GM12878 (cell line): ENCODE measurements at regions not wholly inside any gene's neighbourhood (a gene's known extent, or its start where the extent isn't known, plus 50 kb on each side); places are given as distances from the start of the nearest gene placed in this dataset.

Source experiments
- ATAC-seq: fragments of 200-7000 bp; cut with Tn5 transposase; 3 replicates; pipeline ENCODE4 v1.9.1; 2020; ENCODE audit warnings: mild to moderate bottlenecking, moderate library complexity
- BruUV-seq: library from RNA; stranded (reverse); fragments of 400-500 nt; replicated peaks from 2 replicates; lab custom pipeline; 2021; lab: Mats Ljungman, UMichigan
- CTCF ChIA-PET: fragments of 300-600 bp; sonication (Branson Sonifier 250); formaldehyde crosslinking; extraction: SDS; loops from one replicate; lab custom pipeline; 2021; ENCODE audit warnings: inconsistent platforms; lab: Yijun Ruan, JAX
- POLR2A ChIA-PET: fragments of 350-600 bp; formaldehyde crosslinking; extraction: SDS; loops from one replicate; lab custom pipeline; 2021; ENCODE audit warnings: inconsistent platforms; lab: Charles Lee
- RAD21 ChIA-PET: fragments of 300-600 bp; sonication (Branson Sonifier 250); formaldehyde crosslinking; loops from one replicate; lab custom pipeline; 2023; ENCODE audit warnings: antibody characterized with exemption; ENCODE audit not compliant: unreplicated experiment; lab: Charles Lee
- SMC1A ChIA-PET: fragments of 300-600 bp; sonication (Branson Sonifier 250); formaldehyde crosslinking; loops from one replicate; lab custom pipeline; 2023; ENCODE audit not compliant: unreplicated experiment, uncharacterized antibody; lab: Charles Lee
- DNase-seq: peaks from one replicate; pipeline ENCODE4 v3.0.0-alpha.2; 2011; ENCODE audit warnings: low read depth, low spot score
- FAIRE-seq: peaks from 3 replicates; lab custom pipeline; 2011; peaks lifted over from hg19 to GRCh38; lab: Jason Lieb, UNC
- H2AFZ ChIP-seq: 2 replicates; pipeline ENCODE4 v1.6.0; 2011; ENCODE audit warnings: low read depth, low read length, control low read depth; ENCODE audit not compliant: control insufficient read depth
- H3K27ac ChIP-seq: 2 replicates; pipeline ENCODE4 v1.5.1; 2011; ENCODE audit warnings: control low read depth; ENCODE audit not compliant: control insufficient read depth, insufficient read depth
- H3K27me3 ChIP-seq, 2 experiments: replicated peaks in 1 of 2; 2 replicates each; pipeline versions ENCODE4 v1.6.0 to v1.6.1; 2011; ENCODE audit warnings: low read length in 1 of 2; ENCODE audit not compliant: control insufficient read depth in 2 of 2, insufficient read depth in 2 of 2
- H3K36me3 ChIP-seq, 2 experiments: 2 replicates each; pipeline ENCODE4 v1.5.1; 2011; ENCODE audit warnings: low read length in 1 of 2; ENCODE audit not compliant: control insufficient read depth in 2 of 2, insufficient read depth in 2 of 2
- H3K4me1 ChIP-seq: 2 replicates; pipeline ENCODE4 v1.6.1; 2011; ENCODE audit warnings: mild to moderate bottlenecking, low read length, moderate library complexity, mixed read lengths; ENCODE audit not compliant: control insufficient read depth, insufficient read depth
- H3K4me2 ChIP-seq: 2 replicates; pipeline ENCODE4 v1.6.0; 2011; ENCODE audit warnings: control low read depth; ENCODE audit not compliant: control insufficient read depth, insufficient read depth
- H3K4me3 ChIP-seq: fragments of 200-600 bp; sonication (generic); 2 replicates; pipeline ENCODE4 v1.5.1; 2016
- H3K79me2 ChIP-seq: 2 replicates; pipeline ENCODE4 v1.6.0; 2011; ENCODE audit warnings: low read length; ENCODE audit not compliant: control insufficient read depth, insufficient read depth
- H3K9ac ChIP-seq: 2 replicates; pipeline ENCODE4 v1.8.0; 2011; ENCODE audit warnings: low read length, control low read depth, mixed read lengths; ENCODE audit not compliant: control insufficient read depth, insufficient read depth
- H3K9me3 ChIP-seq: replicated peaks from 3 replicates; pipeline ENCODE4 v1.5.1; 2011; ENCODE audit warnings: mild to moderate bottlenecking, low read length; ENCODE audit not compliant: control insufficient read depth, insufficient read depth
- H4K20me1 ChIP-seq: 2 replicates; pipeline ENCODE4 v1.6.0; 2011; ENCODE audit not compliant: control insufficient read depth, insufficient read depth
- ATF2 ChIP-seq: IDR thresholded peaks from 2 replicates; pipeline ENCODE4 v1.6.1; 2012; ENCODE audit warnings: low read length, inconsistent platforms
- FOXK2 ChIP-seq: fragments of 450-650 bp; IDR thresholded peaks from 2 replicates; pipeline ENCODE4 v1.6.1; 2017; ENCODE audit warnings: mild to moderate bottlenecking, moderate library complexity
- FOXM1 ChIP-seq: IDR thresholded peaks from 2 replicates; pipeline ENCODE4 v1.6.1; 2012; ENCODE audit warnings: low read depth, mild to moderate bottlenecking, inconsistent platforms, low read length, moderate library complexity
- MEF2B ChIP-seq: fragments of 450-650 bp; IDR thresholded peaks from 2 replicates; pipeline ENCODE4 v1.6.1; 2018; ENCODE audit warnings: mild to moderate bottlenecking, moderate library complexity; ENCODE audit not compliant: partially characterized antibody, poor library complexity, severe bottlenecking
- NFIC ChIP-seq: IDR thresholded peaks from 2 replicates; pipeline ENCODE4 v1.6.1; 2012; ENCODE audit warnings: low read depth, mild to moderate bottlenecking, inconsistent platforms, low read length, moderate library complexity
- PKNOX1 ChIP-seq: fragments of 450-650 bp; IDR thresholded peaks from 2 replicates; pipeline ENCODE4 v1.6.1; 2016; ENCODE audit warnings: mild to moderate bottlenecking
- RUNX3 ChIP-seq: IDR thresholded peaks from 2 replicates; pipeline ENCODE4 v1.6.1; 2012; ENCODE audit warnings: low read length, inconsistent platforms
- WGBS: methylation state at CpG from one replicate; pipeline ENCODE4 v1.1.6; 2016; ENCODE audit warnings: low lambda C conversion rate; ENCODE audit not compliant: insufficient replicate concordance, insufficient coverage; ENCODE audit errors: missing lambda C conversion rate; 5-methylcytosine and 5-hydroxymethylcytosine counted together
- in situ Hi-C: fragments of 300-500 bp; cut with MboI; formaldehyde crosslinking; loops from 9 replicates; pipeline ENCODE4 v1.14.3; 2018; ENCODE audit warnings: mixed read lengths
- intact Hi-C: fragments of 100-400 bp; cut with micrococcal nuclease; formaldehyde crosslinking; loops from one replicate; pipeline ENCODE4 v1.14.2; 2022; ENCODE audit not compliant: unreplicated experiment

- Histone ChIP-seq H3K4me3 (no peak overlapping the region), H3K9ac (no peak overlapping the region), H3K27me3 (peaks cover 2 to 3% of the 10 kb centered on the region in 2 experiments; a peak in 2 of 4 replicates), H3K27ac (no peak overlapping the region), H3K4me1 (no peaks in the 10 kb centered on the region), H3K36me3 (no peaks in the 10 kb centered on the region), H3K4me2 (no peak overlapping the region), H4K20me1 (no peaks in the 10 kb centered on the region), H2AFZ (no peak overlapping the region), H3K79me2 (no peaks in the 10 kb centered on the region), H3K9me3 (no peaks in the 10 kb centered on the region)
- DNase-seq, result no peak
- 0% methylated on average over 4 of the region's 4 CpGs for WGBS
- ChIA-PET CTCF (interaction anchor here (1.7 kb wide), 1 partner anchor 35 kb away, joined by 7 read pairs; no protein-coding TSS in a partner anchor), RAD21 (no interaction called here), SMC1A (no interaction called here), POLR2A (no interaction called here)
- TF ChIP-seq RUNX3 (no peak), FOXK2 (no peak), PKNOX1 (no peak), NFIC (no peak), ATF2 (no peak), MEF2B (no peak), FOXM1 (no peak)
- FAIRE-seq, result no peak
- in situ Hi-C loops (no loop called here), intact Hi-C loops (no loop called here)
- no peak for ATAC-seq
- BruUV-seq, result no TSS peak
Observed at GRCh38 chr1:209531006-209531405, 52.5 kb upstream of the CAMK1G start.
